RWPE1 (cell line): ENCODE measurements at regions not wholly inside any gene's neighbourhood (a gene's known extent, or its start where the extent isn't known, plus 50 kb on each side); places are given as distances from the start of the nearest gene placed in this dataset.
"Not testable (repeated sequence)": the region's sequence is repeated elsewhere in the genome, so short reads cannot be mapped to it uniquely, and the experiment has no call there.

Experiments
- CTCF ChIA-PET: fragments of 350-600 bp; sonication (Branson Sonifier 250); formaldehyde crosslinking; extraction: SDS; loops from one replicate; lab custom pipeline; 2021; lab: Yijun Ruan, JAX
- POLR2A ChIA-PET: fragments of 400-600 bp; formaldehyde crosslinking; extraction: SDS; loops from one replicate; lab custom pipeline; 2020; ENCODE audit warnings: antibody characterized with exemption; ENCODE audit not compliant: low non-redundant PET; lab: Yijun Ruan, JAX
- DNase-seq: peaks from one replicate; pipeline ENCODE4 v3.0.0; 2012; ENCODE audit warnings: low spot score
- H3K27ac ChIP-seq: fragments of 450-650 bp; 2 replicates; pipeline ENCODE4 v1.5.1; 2017
- TF ChIP-seq, protein P1 (sequence below): fragments of 450-650 bp; conservative IDR thresholded peaks from 2 replicates; pipeline ENCODE4 v1.5.1; 2017; ENCODE audit warnings: low read depth, mild to moderate bottlenecking

DNA sequence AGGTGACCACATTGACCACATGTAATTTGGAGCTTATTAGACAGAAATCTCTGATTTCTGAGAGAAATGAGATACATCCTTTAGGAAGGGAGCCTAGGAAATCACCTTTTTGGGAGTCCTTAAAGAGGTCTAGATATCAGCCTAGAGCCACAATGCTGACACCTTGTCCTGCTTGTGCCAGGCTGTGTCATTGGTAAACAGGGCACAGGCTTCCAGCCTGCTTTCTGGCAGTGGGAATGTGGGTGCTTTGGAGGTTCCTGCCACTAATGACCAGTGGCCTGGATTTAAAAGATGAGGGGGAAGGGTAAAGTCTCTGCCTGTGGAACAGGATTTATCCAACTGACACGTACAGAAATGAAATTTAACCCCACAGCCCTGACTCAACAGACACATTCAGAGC, 169.8 kb upstream of the KBTBD8 start:
- DNase-seq: no peak
- TF ChIP-seq, protein P1, sequence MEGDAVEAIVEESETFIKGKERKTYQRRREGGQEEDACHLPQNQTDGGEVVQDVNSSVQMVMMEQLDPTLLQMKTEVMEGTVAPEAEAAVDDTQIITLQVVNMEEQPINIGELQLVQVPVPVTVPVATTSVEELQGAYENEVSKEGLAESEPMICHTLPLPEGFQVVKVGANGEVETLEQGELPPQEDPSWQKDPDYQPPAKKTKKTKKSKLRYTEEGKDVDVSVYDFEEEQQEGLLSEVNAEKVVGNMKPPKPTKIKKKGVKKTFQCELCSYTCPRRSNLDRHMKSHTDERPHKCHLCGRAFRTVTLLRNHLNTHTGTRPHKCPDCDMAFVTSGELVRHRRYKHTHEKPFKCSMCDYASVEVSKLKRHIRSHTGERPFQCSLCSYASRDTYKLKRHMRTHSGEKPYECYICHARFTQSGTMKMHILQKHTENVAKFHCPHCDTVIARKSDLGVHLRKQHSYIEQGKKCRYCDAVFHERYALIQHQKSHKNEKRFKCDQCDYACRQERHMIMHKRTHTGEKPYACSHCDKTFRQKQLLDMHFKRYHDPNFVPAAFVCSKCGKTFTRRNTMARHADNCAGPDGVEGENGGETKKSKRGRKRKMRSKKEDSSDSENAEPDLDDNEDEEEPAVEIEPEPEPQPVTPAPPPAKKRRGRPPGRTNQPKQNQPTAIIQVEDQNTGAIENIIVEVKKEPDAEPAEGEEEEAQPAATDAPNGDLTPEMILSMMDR: no peak
- ChIA-PET CTCF (no interaction called here), POLR2A (no interaction called here)
- H3K27ac ChIP-seq: no peak overlapping the region

DNA sequence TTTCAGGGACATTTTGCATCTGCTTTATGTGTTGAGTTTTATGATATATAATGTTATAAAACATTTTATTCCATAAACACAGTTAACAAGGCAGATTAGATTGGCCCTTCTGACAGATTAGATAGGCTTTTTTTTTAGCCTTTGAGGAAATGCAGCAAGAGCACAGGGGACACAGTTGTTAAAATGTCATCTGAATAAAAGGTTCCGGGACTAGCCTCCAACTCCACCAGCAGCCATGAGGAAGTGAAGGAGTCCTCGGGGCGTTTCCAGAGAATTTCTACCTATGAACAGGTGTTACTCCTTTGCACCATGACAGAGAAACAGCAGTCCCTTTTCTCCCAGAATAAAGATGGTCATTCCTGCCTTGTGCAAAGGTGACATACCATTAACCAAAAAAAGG, 167.8 kb upstream of the KBTBD8 start:
- TF ChIP-seq, protein P1: no peak
- ChIA-PET CTCF (no interaction called here), POLR2A (no interaction called here)
- H3K27ac ChIP-seq: no peak overlapping the region
- DNase-seq: no peak

DNA sequence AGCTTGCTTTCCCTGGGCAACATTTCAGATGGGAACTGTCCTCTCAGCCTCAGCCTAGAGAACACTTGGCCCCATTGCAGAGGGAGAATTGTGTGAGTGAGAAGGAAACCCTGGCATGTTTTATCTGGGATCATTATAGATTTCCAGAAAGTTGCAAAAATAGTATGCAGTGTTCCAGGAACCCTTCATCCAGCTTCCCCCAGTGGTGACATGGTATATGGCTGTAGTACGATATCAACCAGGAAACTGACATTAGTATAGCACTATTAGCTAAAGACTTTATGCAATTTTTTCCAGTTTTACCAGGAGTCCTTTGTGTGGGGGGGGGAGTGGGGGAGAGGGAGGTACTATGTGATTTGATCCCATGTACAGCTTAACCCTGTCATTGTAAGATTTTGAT, 166.2 kb upstream of the KBTBD8 start:
- H3K27ac ChIP-seq: no peak overlapping the region
- CTCF ChIA-PET: no interaction called here
- TF ChIP-seq, protein P1: no peak
- POLR2A ChIA-PET: no interaction called here
- DNase-seq: no peak

DNA sequence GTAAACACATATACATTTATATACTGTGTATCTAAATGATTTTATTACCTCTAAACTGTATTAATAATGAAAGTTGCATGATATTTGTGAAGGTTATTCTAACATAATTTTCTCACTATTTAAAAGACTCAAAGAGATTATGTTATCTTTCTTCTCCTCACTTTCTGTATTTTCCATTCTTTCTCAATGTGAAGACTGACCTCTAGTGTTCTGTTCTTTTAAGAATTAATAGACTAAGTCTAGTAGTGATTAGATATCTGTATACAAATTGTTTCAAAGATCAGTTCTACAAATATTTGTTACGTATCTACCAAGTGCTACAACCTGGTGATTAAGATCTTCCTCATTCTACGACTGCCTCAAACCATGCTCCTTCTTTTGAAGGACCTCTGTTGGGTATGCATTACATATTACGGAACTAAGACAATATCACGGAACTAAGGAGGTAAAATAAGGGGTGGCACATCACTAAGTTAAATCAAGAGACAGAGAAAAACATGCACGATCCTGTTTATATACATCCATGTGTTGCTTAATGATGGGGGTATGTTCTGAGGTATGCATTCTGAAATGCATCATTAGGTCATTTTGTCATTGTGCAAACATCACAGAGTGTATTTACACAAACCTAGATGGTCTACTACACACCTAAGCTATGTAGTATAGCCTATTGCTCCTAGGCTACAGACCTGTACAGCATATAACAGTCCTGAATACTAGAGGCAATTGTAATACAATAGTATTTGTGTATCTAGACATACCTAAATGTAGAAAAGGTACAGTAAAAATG, 161.5 kb upstream of the KBTBD8 start:
- H3K27ac ChIP-seq: no peak overlapping the region
- CTCF ChIA-PET: no interaction called here
- TF ChIP-seq, protein P1: peak; percentile 31; the same call in 1 of the 2 replicates
- DNase-seq: no peak
- POLR2A ChIA-PET: no interaction called here

DNA sequence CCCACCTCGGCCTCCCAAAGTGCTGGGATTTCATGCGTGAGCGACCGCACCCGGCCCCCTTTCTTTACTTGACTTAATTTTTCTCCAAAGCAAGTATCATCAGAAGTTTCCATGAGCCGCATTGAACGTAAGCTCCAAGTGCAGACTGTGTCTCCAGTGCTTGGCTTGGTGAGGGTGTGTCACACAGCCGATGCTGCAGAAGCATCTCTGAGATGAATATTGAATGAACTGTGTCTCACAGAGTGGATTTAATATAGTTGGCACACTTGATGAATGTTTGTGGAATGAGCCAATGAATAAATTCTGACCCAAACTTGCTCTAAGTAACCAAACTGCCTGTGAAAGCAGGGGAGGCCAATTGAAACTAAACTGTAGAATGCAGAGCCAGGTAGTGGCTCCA, 159.4 kb upstream of the KBTBD8 start:
- TF ChIP-seq, protein P1: no peak
- no peak overlapping the region for H3K27ac ChIP-seq
- CTCF ChIA-PET: no interaction called here
- POLR2A ChIA-PET: interaction anchor here (0.7 kb wide), 1 partner anchor 108 kb away, joined by 7 read pairs; no protein-coding TSS in a partner anchor
- DNase-seq: no peak

DNA sequence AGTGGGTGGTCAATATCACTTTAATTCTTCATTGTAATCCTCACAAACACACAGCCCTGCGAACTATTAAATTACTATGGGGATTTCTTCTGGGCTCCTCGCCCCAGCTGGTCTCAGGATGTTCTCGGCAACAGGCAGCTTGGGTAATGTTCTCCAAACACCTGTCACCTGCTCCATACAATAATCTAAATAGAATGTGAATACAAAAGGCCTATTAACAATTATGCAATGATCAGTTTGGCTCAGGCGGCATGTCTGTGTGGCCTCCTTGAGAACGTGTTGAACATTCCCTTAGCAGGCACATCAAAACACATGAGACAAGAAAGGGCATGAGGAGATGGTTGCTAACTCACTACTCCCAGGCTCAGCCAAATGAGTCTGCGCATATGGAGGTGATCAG, 158.6 kb upstream of the KBTBD8 start:
- DNase-seq: no peak
- ChIA-PET POLR2A (no interaction called here), CTCF (no interaction called here)
- H3K27ac ChIP-seq: no peak overlapping the region
- TF ChIP-seq, protein P1: no peak

DNA sequence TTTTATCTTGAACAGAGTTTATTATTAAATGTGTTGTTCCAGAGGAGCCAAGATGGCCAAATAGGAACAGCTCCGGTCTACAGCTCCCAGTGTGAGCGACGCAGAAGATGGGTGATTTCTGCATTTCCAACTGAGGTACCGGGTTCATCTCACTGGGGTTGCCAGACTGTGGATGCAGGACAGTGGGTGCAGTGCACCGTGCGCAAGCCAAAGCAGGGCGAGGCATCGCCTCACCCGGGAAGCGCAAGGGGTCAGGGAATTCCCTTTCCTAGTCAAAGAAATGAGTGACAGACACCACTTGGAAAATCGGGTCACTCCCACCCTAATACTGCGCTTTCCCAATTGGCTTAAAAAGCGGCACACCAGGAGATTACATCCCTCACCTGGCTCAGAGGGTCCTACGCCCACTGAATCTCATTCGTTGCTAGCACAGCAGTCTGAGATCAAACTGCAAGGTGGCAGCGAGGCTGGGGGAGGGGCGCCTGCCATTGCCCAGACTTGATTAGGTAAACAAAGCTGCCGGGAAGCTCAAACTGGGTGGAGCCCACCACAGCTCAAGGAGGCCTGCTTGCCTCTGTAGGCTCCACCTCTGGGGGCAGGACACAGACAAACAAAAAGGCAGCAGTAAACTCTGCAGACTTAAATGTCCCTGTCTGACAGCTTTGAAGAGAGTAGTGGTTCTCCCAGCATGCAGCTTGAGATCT, 155.2 kb upstream of the KBTBD8 start:
- CTCF ChIA-PET, POLR2A ChIA-PET, DNase-seq: not testable (repeated sequence)

More for the DNA sequence above, 155.2 kb upstream of the KBTBD8 start:
- H3K27ac ChIP-seq: not testable (repeated sequence)
